IPS DF 4.7 (cell line): ENCODE measurements at regions not wholly inside any gene's neighbourhood (a gene's known extent, or its start where the extent isn't known, plus 50 kb on each side); places are given as distances from the start of the nearest gene placed in this dataset.

Experiments used
- DNase-seq: peaks from one replicate; pipeline ENCODE4 v3.0.0-alpha.2; 2013; ENCODE audit warnings: low spot score; ENCODE audit errors: extremely low read depth

GRCh38 chr15:47356297-47356696 lies 361.0 kb upstream of the SEMA6D start:
- no peak for DNase-seq

GRCh38 chr15:47358876-47359275 lies 358.4 kb upstream of the SEMA6D start:
- DNase-seq, result no peak

GRCh38 chr15:47360305-47360704 lies 357.0 kb upstream of the SEMA6D start:
- no peak for DNase-seq

- DNase-seq, result no peak
Measured at GRCh38 chr15:47362118-47362905, 355.0 kb upstream of the SEMA6D start.

- DNase-seq, result no peak
Measured at GRCh38 chr15:47363653-47364052, 353.7 kb upstream of the SEMA6D start.

- DNase-seq, result no peak
Measured at GRCh38 chr15:47364230-47365141, 352.8 kb upstream of the SEMA6D start.

GRCh38 chr15:47366884-47367283 lies 350.4 kb upstream of the SEMA6D start:
- no peak for DNase-seq

- no peak for DNase-seq
Measured at GRCh38 chr15:47367726-47368390, 349.4 kb upstream of the SEMA6D start.

GRCh38 chr15:47371939-47372338 lies 345.4 kb upstream of the SEMA6D start:
- DNase-seq, result no peak

GRCh38 chr15:47374222-47374621 lies 343.1 kb upstream of the SEMA6D start:
- peak; percentile 25 for DNase-seq

GRCh38 chr15:47376190-47376589 lies 341.1 kb upstream of the SEMA6D start:
- DNase-seq, result no peak

- DNase-seq, result no peak
Measured at GRCh38 chr15:47377465-47377864, 339.8 kb upstream of the SEMA6D start.

GRCh38 chr15:47378527-47378926 lies 338.8 kb upstream of the SEMA6D start:
- no peak for DNase-seq

- DNase-seq, result no peak
Measured at GRCh38 chr15:47383102-47383501, 334.2 kb upstream of the SEMA6D start.

GRCh38 chr15:47383801-47384200 lies 333.5 kb upstream of the SEMA6D start:
- no peak for DNase-seq

GRCh38 chr15:47384341-47384740 lies 333.0 kb upstream of the SEMA6D start:
- no peak for DNase-seq

GRCh38 chr15:47384776-47385175 lies 332.5 kb upstream of the SEMA6D start:
- no peak for DNase-seq

GRCh38 chr15:47386459-47386858 lies 330.8 kb upstream of the SEMA6D start:
- DNase-seq, result no peak

GRCh38 chr15:47388299-47388698 lies 329.0 kb upstream of the SEMA6D start:
- no peak for DNase-seq

GRCh38 chr15:47390208-47390765 lies 327.0 kb upstream of the SEMA6D start:
- DNase-seq, result no peak

GRCh38 chr15:47394286-47394809 lies 323.0 kb upstream of the SEMA6D start:
- no peak for DNase-seq
